ENCODE measurements at regions not wholly inside any gene's neighbourhood (a gene's known extent, or its start where the extent isn't known, plus 50 kb on each side); places are given as distances from the start of the nearest gene placed in this dataset.

GRCh38 chrX:7444967-7445366, 297.0 kb upstream of the PUDP start:
- Mint-ChIP-seq H3K4me1 (ENCODE audit: low read depth) (no peaks in the 10 kb centered on the region), H3K27ac (no peak overlapping the region), H3K9me3 (no peaks in the 10 kb centered on the region)

GRCh38 chrX:7441586-7441985, 293.6 kb upstream of the PUDP start:
- Mint-ChIP-seq H3K27ac (no peak overlapping the region), H3K4me1 (ENCODE audit: low read depth) (no peaks in the 10 kb centered on the region), H3K4me3 (no peak overlapping the region), H3K36me3 (ENCODE audit: low read depth) (no peaks in the 10 kb centered on the region), H3K27me3 (ENCODE audit: low read depth) (no peaks in the 10 kb centered on the region), H3K9me3 (no peaks in the 10 kb centered on the region)
- no peak for DNase-seq (ENCODE audit: low spot score)

More at GRCh38 chrX:7444967-7445366, 297.0 kb upstream of the PUDP start:
- no peak for DNase-seq (ENCODE audit: low spot score)
- no peaks in the 10 kb centered on the region for H3K27me3 Mint-ChIP-seq (ENCODE audit: low read depth)
- no peaks in the 10 kb centered on the region for H3K36me3 Mint-ChIP-seq (ENCODE audit: low read depth)
- H3K4me3 Mint-ChIP-seq = no peak overlapping the region

GRCh38 chrX:7435822-7436221, 287.9 kb upstream of the PUDP start:
- no peaks in the 10 kb centered on the region for H3K27me3 Mint-ChIP-seq (ENCODE audit: low read depth)
- peaks cover 6% of the 10 kb centered on the region for H3K9me3 Mint-ChIP-seq
- DNase-seq (ENCODE audit: low spot score) = no peak
- no peaks in the 10 kb centered on the region for H3K36me3 Mint-ChIP-seq (ENCODE audit: low read depth)
- no peak overlapping the region for H3K27ac Mint-ChIP-seq
- H3K4me3 Mint-ChIP-seq = no peak overlapping the region
- no peaks in the 10 kb centered on the region for H3K4me1 Mint-ChIP-seq (ENCODE audit: low read depth)

GRCh38 chrX:7432901-7433300, 284.9 kb upstream of the PUDP start:
- no peak for DNase-seq (ENCODE audit: low spot score)
- H3K27me3 Mint-ChIP-seq (ENCODE audit: low read depth) = no peaks in the 10 kb centered on the region
- no peak overlapping the region for H3K4me3 Mint-ChIP-seq
- no peak overlapping the region for H3K27ac Mint-ChIP-seq
- H3K4me1 Mint-ChIP-seq (ENCODE audit: low read depth) = no peaks in the 10 kb centered on the region
- no peaks in the 10 kb centered on the region for H3K36me3 Mint-ChIP-seq (ENCODE audit: low read depth)
- peaks cover 12% of the 10 kb centered on the region for H3K9me3 Mint-ChIP-seq

- Mint-ChIP-seq H3K36me3 (ENCODE audit: low read depth) (no peaks in the 10 kb centered on the region), H3K9me3 (no peaks in the 10 kb centered on the region), H3K4me1 (ENCODE audit: low read depth) (no peaks in the 10 kb centered on the region), H3K27ac (no peak overlapping the region), H3K27me3 (ENCODE audit: low read depth) (no peaks in the 10 kb centered on the region), H3K4me3 (no peak overlapping the region)
- DNase-seq (ENCODE audit: low spot score) = no peak
Measured at GRCh38 chrX:7420717-7421116, 272.8 kb upstream of the PUDP start.

- Mint-ChIP-seq H3K27ac (no peak overlapping the region), H3K36me3 (ENCODE audit: low read depth) (no peaks in the 10 kb centered on the region), H3K4me3 (no peak overlapping the region), H3K27me3 (ENCODE audit: low read depth) (no peaks in the 10 kb centered on the region), H3K4me1 (ENCODE audit: low read depth) (no peaks in the 10 kb centered on the region), H3K9me3 (peaks cover 4% of the 10 kb centered on the region)
- DNase-seq (ENCODE audit: low spot score) = no peak
Measured at GRCh38 chrX:7414753-7415152, 266.8 kb upstream of the PUDP start.

GRCh38 chrX:7412840-7413239, 264.9 kb upstream of the PUDP start:
- H3K27ac Mint-ChIP-seq = no peak overlapping the region
- no peaks in the 10 kb centered on the region for H3K4me1 Mint-ChIP-seq (ENCODE audit: low read depth)
- no peaks in the 10 kb centered on the region for H3K27me3 Mint-ChIP-seq (ENCODE audit: low read depth)
- H3K9me3 Mint-ChIP-seq = peaks cover 4% of the 10 kb centered on the region
- no peaks in the 10 kb centered on the region for H3K36me3 Mint-ChIP-seq (ENCODE audit: low read depth)
- DNase-seq (ENCODE audit: low spot score) = no peak
- no peak overlapping the region for H3K4me3 Mint-ChIP-seq

GRCh38 chrX:7409866-7410265, 261.9 kb upstream of the PUDP start:
- no peaks in the 10 kb centered on the region for H3K36me3 Mint-ChIP-seq (ENCODE audit: low read depth)
- no peak overlapping the region for H3K4me3 Mint-ChIP-seq
- no peaks in the 10 kb centered on the region for H3K4me1 Mint-ChIP-seq (ENCODE audit: low read depth)
- no peak for DNase-seq (ENCODE audit: low spot score)
- no peaks in the 10 kb centered on the region for H3K27me3 Mint-ChIP-seq (ENCODE audit: low read depth)
- no peak overlapping the region for H3K27ac Mint-ChIP-seq
- peaks cover 4% of the 10 kb centered on the region for H3K9me3 Mint-ChIP-seq

GRCh38 chrX:7399373-7399772, 251.4 kb upstream of the PUDP start:
- no peaks in the 10 kb centered on the region for H3K36me3 Mint-ChIP-seq (ENCODE audit: low read depth)
- H3K9me3 Mint-ChIP-seq = no peaks in the 10 kb centered on the region
- DNase-seq (ENCODE audit: low spot score) = no peak
- H3K4me3 Mint-ChIP-seq = no peak overlapping the region
- no peaks in the 10 kb centered on the region for H3K4me1 Mint-ChIP-seq (ENCODE audit: low read depth)
- no peaks in the 10 kb centered on the region for H3K27me3 Mint-ChIP-seq (ENCODE audit: low read depth)
- H3K27ac Mint-ChIP-seq = no peak overlapping the region

GRCh38 chrX:7390441-7390840, 242.5 kb upstream of the PUDP start:
- Mint-ChIP-seq H3K9me3 (no peaks in the 10 kb centered on the region), H3K27ac (no peak overlapping the region), H3K4me3 (no peak overlapping the region), H3K36me3 (ENCODE audit: low read depth) (no peaks in the 10 kb centered on the region), H3K27me3 (ENCODE audit: low read depth) (no peaks in the 10 kb centered on the region), H3K4me1 (ENCODE audit: low read depth) (no peaks in the 10 kb centered on the region)
- no peak for DNase-seq (ENCODE audit: low spot score)

GRCh38 chrX:7389576-7389975, 241.6 kb upstream of the PUDP start:
- H3K4me3 Mint-ChIP-seq = no peak overlapping the region
- no peaks in the 10 kb centered on the region for H3K4me1 Mint-ChIP-seq (ENCODE audit: low read depth)
- H3K9me3 Mint-ChIP-seq = no peaks in the 10 kb centered on the region
- DNase-seq (ENCODE audit: low spot score) = no peak
- H3K27me3 Mint-ChIP-seq (ENCODE audit: low read depth) = no peaks in the 10 kb centered on the region
- H3K36me3 Mint-ChIP-seq (ENCODE audit: low read depth) = no peaks in the 10 kb centered on the region
- H3K27ac Mint-ChIP-seq = no peak overlapping the region

- H3K36me3 Mint-ChIP-seq (ENCODE audit: low read depth) = no peaks in the 10 kb centered on the region
- no peak for DNase-seq (ENCODE audit: low spot score)
- H3K4me3 Mint-ChIP-seq = no peak overlapping the region
- H3K9me3 Mint-ChIP-seq = no peaks in the 10 kb centered on the region
- no peak overlapping the region for H3K27ac Mint-ChIP-seq
- H3K4me1 Mint-ChIP-seq (ENCODE audit: low read depth) = no peaks in the 10 kb centered on the region
- H3K27me3 Mint-ChIP-seq (ENCODE audit: low read depth) = no peaks in the 10 kb centered on the region
Measured at GRCh38 chrX:7385131-7385530, 237.2 kb upstream of the PUDP start.

GRCh38 chrX:7378406-7378805, 230.5 kb upstream of the PUDP start:
- H3K4me1 Mint-ChIP-seq (ENCODE audit: low read depth) = no peaks in the 10 kb centered on the region
- no peaks in the 10 kb centered on the region for H3K36me3 Mint-ChIP-seq (ENCODE audit: low read depth)
- no peak overlapping the region for H3K4me3 Mint-ChIP-seq
- no peak overlapping the region for H3K27ac Mint-ChIP-seq
- H3K9me3 Mint-ChIP-seq = peaks cover 3% of the 10 kb centered on the region
- no peaks in the 10 kb centered on the region for H3K27me3 Mint-ChIP-seq (ENCODE audit: low read depth)
- DNase-seq (ENCODE audit: low spot score) = no peak

- no peak overlapping the region for H3K27ac Mint-ChIP-seq
- H3K4me3 Mint-ChIP-seq = no peak overlapping the region
- no peak for DNase-seq (ENCODE audit: low spot score)
- H3K27me3 Mint-ChIP-seq (ENCODE audit: low read depth) = no peaks in the 10 kb centered on the region
- H3K36me3 Mint-ChIP-seq (ENCODE audit: low read depth) = no peaks in the 10 kb centered on the region
- H3K9me3 Mint-ChIP-seq = no peaks in the 10 kb centered on the region
- H3K4me1 Mint-ChIP-seq (ENCODE audit: low read depth) = no peaks in the 10 kb centered on the region
Measured at GRCh38 chrX:7372825-7373525, 225.0 kb upstream of the PUDP start.

- no peaks in the 10 kb centered on the region for H3K9me3 Mint-ChIP-seq
- no peaks in the 10 kb centered on the region for H3K27me3 Mint-ChIP-seq (ENCODE audit: low read depth)
- no peaks in the 10 kb centered on the region for H3K4me1 Mint-ChIP-seq (ENCODE audit: low read depth)
- no peak overlapping the region for H3K4me3 Mint-ChIP-seq
- no peak for DNase-seq (ENCODE audit: low spot score)
- no peaks in the 10 kb centered on the region for H3K36me3 Mint-ChIP-seq (ENCODE audit: low read depth)
- peak overlapping the region; percentile 38 for H3K27ac Mint-ChIP-seq
Measured at GRCh38 chrX:7362111-7362510, 214.2 kb upstream of the PUDP start.

Measured in T-helper 2 cell treated with Interferon-gamma antibody and Interleukin-4, amounts not matched to agents 5 μg/mL and 100 μg/mL, for 36 hours (primary cell).